ENCODE measurements at regions not wholly inside any gene's neighbourhood (a gene's known extent, or its start where the extent isn't known, plus 50 kb on each side); places are given as distances from the start of the nearest gene placed in this dataset.

DNA sequence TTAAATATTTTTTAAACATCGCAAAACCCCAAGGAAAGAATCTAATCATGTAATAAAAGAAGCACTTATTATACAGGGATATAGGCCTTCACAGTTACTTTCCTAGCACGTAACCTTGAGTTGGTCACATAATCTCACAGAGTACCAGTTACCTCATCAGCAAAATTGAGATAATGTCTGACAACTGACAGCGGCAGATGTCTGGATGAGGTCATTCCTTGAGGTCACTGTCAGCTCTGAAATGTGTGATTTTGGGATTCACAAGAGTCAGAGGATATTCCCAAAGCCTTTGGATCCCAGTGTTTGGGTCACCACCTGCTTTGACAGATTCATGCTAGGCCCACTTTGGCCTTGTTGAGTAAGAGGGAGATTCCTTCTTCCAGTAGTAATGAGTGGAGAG lies 151.4 kb upstream of the SEMA6D start:
- Histone ChIP-seq H3K27me3 (ENCODE audit: control insufficient read depth, insufficient read depth, low read length) (no peaks in the 10 kb centered on the region), H3K36me3 (ENCODE audit: control insufficient read depth, insufficient read depth, low read length) (no peaks in the 10 kb centered on the region), H3K4me1 (ENCODE audit: control insufficient read depth, insufficient read depth, low read length) (no peaks in the 10 kb centered on the region), H3K9ac (ENCODE audit: low read length) (no peak overlapping the region), H3K9me3 (ENCODE audit: control insufficient read depth, insufficient read depth, low read depth, low read length) (peaks cover 4% of the 10 kb centered on the region; the same call in 1 of the 2 replicates), H3K27ac (ENCODE audit: low read depth, low read length) (no peak overlapping the region), H3K4me3 (ENCODE audit: low read depth, low read length) (no peak overlapping the region)

DNA sequence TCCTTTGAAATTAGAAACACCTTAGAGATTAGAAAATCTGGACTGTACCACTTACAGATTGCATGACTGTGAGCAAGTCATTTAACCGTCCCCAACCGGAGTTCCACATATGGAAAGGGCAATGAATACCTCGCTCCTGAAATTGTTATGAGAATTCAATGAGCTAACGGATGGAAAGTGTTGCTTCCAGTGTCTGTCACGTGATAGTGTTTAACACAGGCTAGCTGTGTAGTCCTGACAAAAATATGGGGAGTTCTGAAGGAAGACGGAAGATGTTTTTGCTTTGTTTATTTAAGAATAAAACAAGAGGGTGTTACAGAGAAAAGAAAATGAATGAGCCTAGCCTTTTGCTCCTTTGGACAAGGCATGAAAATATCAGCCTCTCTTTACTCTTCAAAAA lies 150.7 kb upstream of the SEMA6D start:
- no peak overlapping the region for H3K27ac ChIP-seq (ENCODE audit: low read depth, low read length)
- H3K4me3 ChIP-seq (ENCODE audit: low read depth, low read length), result no peak overlapping the region
- no peaks in the 10 kb centered on the region for H3K4me1 ChIP-seq (ENCODE audit: control insufficient read depth, insufficient read depth, low read length)
- H3K9ac ChIP-seq (ENCODE audit: low read length), result no peak overlapping the region
- H3K9me3 ChIP-seq (ENCODE audit: control insufficient read depth, insufficient read depth, low read depth, low read length), result no peaks in the 10 kb centered on the region
- H3K27me3 ChIP-seq (ENCODE audit: control insufficient read depth, insufficient read depth, low read length), result no peaks in the 10 kb centered on the region
- no peaks in the 10 kb centered on the region for H3K36me3 ChIP-seq (ENCODE audit: control insufficient read depth, insufficient read depth, low read length)

DNA sequence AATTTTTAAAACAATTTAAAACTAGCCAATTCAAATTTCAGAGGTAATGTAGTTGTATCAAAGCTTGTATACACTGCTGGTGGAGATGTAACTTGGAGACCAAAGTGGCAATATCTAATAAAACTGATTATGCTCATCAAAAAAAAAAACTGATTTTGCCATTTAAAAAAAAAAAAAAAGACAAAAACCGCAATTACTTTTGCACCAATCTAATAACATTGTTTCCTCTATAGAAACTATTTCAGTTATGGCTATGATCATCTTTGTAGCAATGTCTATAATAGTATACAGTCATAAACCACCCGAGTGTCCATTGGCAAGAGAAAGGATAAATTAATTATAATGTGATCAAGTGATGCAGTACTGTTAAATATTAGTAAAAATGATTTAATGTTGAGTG lies 149.3 kb upstream of the SEMA6D start:
- Histone ChIP-seq H3K36me3 (ENCODE audit: control insufficient read depth, insufficient read depth, low read length) (no peaks in the 10 kb centered on the region), H3K9me3 (ENCODE audit: control insufficient read depth, insufficient read depth, low read depth, low read length) (no peaks in the 10 kb centered on the region), H3K4me3 (ENCODE audit: low read depth, low read length) (no peak overlapping the region), H3K9ac (ENCODE audit: low read length) (no peak overlapping the region), H3K27me3 (ENCODE audit: control insufficient read depth, insufficient read depth, low read length) (no peaks in the 10 kb centered on the region), H3K4me1 (ENCODE audit: control insufficient read depth, insufficient read depth, low read length) (no peaks in the 10 kb centered on the region), H3K27ac (ENCODE audit: low read depth, low read length) (no peak overlapping the region)

DNA sequence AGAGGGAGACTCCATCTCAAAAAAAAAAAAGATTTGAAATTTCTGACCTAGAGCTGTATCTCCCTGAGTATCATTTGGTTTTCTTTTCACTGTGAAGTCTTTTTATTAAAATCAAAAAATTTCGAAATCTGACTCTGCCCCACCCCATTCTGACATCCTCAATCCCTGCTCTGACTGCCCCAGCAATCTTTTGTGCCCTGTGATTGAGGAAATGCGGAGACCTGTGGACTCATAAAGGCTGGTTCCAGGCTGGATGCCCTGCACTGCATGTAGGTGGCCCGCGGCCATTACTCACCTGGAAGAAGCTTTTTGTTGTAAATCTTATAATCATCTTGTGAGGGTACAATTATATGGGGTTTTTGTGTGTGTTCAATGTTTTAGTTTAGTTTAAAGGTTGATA lies 147.3 kb upstream of the SEMA6D start:
- Histone ChIP-seq H3K36me3 (ENCODE audit: control insufficient read depth, insufficient read depth, low read length) (no peaks in the 10 kb centered on the region), H3K4me1 (ENCODE audit: control insufficient read depth, insufficient read depth, low read length) (peaks cover 2% of the 10 kb centered on the region; the same call in 1 of the 2 replicates), H3K9me3 (ENCODE audit: control insufficient read depth, insufficient read depth, low read depth, low read length) (no peaks in the 10 kb centered on the region), H3K27ac (ENCODE audit: low read depth, low read length) (no peak overlapping the region), H3K9ac (ENCODE audit: low read length) (no peak overlapping the region), H3K4me3 (ENCODE audit: low read depth, low read length) (no peak overlapping the region), H3K27me3 (ENCODE audit: control insufficient read depth, insufficient read depth, low read length) (no peaks in the 10 kb centered on the region)

DNA sequence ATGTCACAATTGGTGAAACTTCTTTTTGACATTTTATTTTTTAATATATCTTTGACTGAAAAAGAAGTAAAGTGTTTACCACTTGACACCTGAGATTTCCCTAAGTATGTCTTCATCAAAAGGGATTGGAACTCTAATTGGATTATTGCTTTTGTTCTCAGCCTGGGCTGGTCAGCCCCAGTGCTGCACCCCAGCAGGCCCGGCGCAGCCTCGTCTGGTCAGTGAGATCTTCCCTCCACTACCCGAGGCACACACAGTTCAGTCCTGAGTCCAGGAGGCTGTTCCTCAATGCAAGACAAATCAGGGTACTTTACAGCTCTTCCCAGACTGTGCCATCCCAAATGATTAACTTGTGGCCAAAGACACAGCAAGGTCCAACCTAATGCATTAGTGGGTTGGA lies 146.9 kb upstream of the SEMA6D start:
- Histone ChIP-seq H3K36me3 (ENCODE audit: control insufficient read depth, insufficient read depth, low read length) (no peaks in the 10 kb centered on the region), H3K27me3 (ENCODE audit: control insufficient read depth, insufficient read depth, low read length) (no peaks in the 10 kb centered on the region), H3K9me3 (ENCODE audit: control insufficient read depth, insufficient read depth, low read depth, low read length) (no peaks in the 10 kb centered on the region), H3K27ac (ENCODE audit: low read depth, low read length) (no peak overlapping the region), H3K9ac (ENCODE audit: low read length) (no peak overlapping the region), H3K4me3 (ENCODE audit: low read depth, low read length) (no peak overlapping the region), H3K4me1 (ENCODE audit: control insufficient read depth, insufficient read depth, low read length) (peaks cover 3% of the 10 kb centered on the region; the same call in 1 of the 2 replicates)

DNA sequence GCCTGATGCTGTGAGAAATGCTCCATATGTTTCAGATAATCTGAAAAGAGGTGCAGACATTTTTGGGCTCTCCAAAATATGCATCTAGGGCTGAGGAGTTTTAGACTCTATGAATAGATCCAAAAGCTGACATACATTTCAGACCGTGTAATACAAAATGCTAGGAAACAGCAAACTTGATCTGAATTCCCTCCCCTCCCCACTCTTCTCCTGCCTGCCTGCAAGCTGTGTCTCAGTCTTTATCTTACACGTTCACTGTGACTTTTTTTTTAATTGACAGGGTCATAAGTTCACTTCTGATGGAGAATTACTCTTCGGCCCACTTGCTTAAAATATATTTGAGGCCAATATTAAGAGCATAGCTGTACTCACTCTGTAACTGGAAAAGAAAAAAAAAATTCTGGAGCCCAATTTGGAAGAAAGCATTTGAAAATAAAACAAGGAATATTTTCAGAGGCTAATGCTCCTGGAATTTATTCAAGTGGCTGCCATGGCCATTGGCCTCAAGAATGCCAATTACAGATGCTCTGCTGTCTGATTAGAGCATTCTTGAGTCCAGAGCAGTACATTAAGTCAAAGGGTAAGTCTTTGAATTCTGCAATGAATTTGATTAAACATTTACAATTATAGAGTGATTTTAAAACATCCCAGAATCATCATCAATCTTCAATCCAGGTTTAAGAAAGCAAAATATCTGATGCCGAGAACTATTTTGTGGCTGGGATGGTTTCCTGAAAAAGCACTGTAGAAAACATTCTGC lies 146.2 kb upstream of the SEMA6D start:
- H3K27me3 ChIP-seq (ENCODE audit: control insufficient read depth, insufficient read depth, low read length), result no peaks in the 10 kb centered on the region
- peaks cover 3% of the 10 kb centered on the region; the same call in 1 of the 2 replicates for H3K4me1 ChIP-seq (ENCODE audit: control insufficient read depth, insufficient read depth, low read length)
- H3K27ac ChIP-seq (ENCODE audit: low read depth, low read length), result no peak overlapping the region
- no peak overlapping the region for H3K4me3 ChIP-seq (ENCODE audit: low read depth, low read length)
- H3K36me3 ChIP-seq (ENCODE audit: control insufficient read depth, insufficient read depth, low read length), result no peaks in the 10 kb centered on the region
- H3K9ac ChIP-seq (ENCODE audit: low read length), result no peak overlapping the region
- no peaks in the 10 kb centered on the region for H3K9me3 ChIP-seq (ENCODE audit: control insufficient read depth, insufficient read depth, low read depth, low read length)

DNA sequence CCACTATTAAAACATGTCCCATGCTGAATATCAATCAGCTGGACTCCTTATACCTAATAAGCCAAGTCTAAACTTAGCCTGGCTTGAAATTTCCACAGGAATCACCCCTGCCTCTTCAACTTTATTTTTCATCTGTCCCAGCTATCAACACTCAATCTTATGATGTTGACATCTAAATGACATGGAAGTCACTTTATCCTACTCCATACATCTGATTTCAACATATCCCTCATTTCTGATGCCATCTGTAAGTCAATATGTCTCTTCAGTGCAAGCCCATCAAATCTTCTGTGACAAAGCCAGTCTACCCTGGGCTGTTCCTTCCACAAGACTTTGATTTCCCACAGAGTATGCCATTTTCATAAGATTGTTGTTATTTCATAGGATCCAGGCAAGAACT lies 143.6 kb upstream of the SEMA6D start:
- Histone ChIP-seq H3K36me3 (ENCODE audit: control insufficient read depth, insufficient read depth, low read length) (no peaks in the 10 kb centered on the region), H3K9me3 (ENCODE audit: control insufficient read depth, insufficient read depth, low read depth, low read length) (no peaks in the 10 kb centered on the region), H3K4me3 (ENCODE audit: low read depth, low read length) (no peak overlapping the region), H3K27ac (ENCODE audit: low read depth, low read length) (no peak overlapping the region), H3K9ac (ENCODE audit: low read length) (no peak overlapping the region), H3K4me1 (ENCODE audit: control insufficient read depth, insufficient read depth, low read length) (peaks cover 3% of the 10 kb centered on the region; the same call in 1 of the 2 replicates), H3K27me3 (ENCODE audit: control insufficient read depth, insufficient read depth, low read length) (no peaks in the 10 kb centered on the region)

DNA sequence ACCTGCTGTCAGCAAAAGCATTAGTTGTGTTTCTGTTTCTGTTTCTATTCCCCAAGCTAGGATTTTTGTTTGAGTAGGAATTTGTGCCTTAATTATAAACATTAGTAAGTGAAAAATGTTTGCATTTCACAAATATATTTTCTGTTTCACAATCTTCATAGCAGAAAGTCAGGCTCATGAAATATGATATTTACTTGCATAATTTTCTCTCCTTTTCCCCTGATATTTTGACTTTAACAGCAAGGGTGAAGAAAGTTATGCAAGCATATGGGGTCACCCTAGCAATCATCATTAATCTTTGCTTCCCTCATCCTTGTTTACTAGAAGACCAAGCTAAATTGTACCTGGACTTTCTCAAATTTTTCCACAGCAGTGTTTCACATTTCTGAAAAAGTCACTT lies 140.3 kb upstream of the SEMA6D start:
- no peak overlapping the region for H3K27ac ChIP-seq (ENCODE audit: low read depth, low read length)

DNA sequence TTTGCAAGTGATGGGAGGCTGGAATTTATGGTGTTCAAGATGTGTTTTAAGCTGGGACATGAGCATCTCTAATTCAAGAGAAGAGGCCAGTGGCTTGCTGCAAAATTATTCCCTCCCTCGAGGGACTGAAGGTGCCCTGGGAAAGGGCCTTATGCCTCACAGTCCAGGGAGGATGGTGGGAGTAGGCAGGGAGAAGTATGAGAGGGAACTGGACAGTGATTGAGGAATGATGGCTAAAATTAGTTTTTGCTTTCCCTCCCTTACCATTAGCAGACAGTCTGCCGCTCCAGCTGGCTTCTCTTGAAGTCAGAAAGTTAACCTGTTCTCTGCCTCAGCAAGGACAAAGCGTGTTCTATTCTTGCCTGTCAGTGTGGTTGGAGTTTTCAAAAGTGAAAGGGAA lies 139.8 kb upstream of the SEMA6D start:
- Histone ChIP-seq H3K9ac (ENCODE audit: low read length) (no peak overlapping the region), H3K4me1 (ENCODE audit: control insufficient read depth, insufficient read depth, low read length) (peaks cover 10% of the 10 kb centered on the region), H3K27me3 (ENCODE audit: control insufficient read depth, insufficient read depth, low read length) (no peaks in the 10 kb centered on the region), H3K4me3 (ENCODE audit: low read depth, low read length) (no peak overlapping the region), H3K9me3 (ENCODE audit: control insufficient read depth, insufficient read depth, low read depth, low read length) (no peaks in the 10 kb centered on the region), H3K27ac (ENCODE audit: low read depth, low read length) (no peak overlapping the region), H3K36me3 (ENCODE audit: control insufficient read depth, insufficient read depth, low read length) (no peaks in the 10 kb centered on the region)

More for the DNA sequence above, 140.3 kb upstream of the SEMA6D start:
- Histone ChIP-seq H3K4me3 (ENCODE audit: low read depth, low read length) (no peak overlapping the region), H3K27me3 (ENCODE audit: control insufficient read depth, insufficient read depth, low read length) (no peaks in the 10 kb centered on the region), H3K9me3 (ENCODE audit: control insufficient read depth, insufficient read depth, low read depth, low read length) (no peaks in the 10 kb centered on the region), H3K4me1 (ENCODE audit: control insufficient read depth, insufficient read depth, low read length) (peaks cover 6% of the 10 kb centered on the region), H3K9ac (ENCODE audit: low read length) (no peak overlapping the region), H3K36me3 (ENCODE audit: control insufficient read depth, insufficient read depth, low read length) (no peaks in the 10 kb centered on the region)

DNA sequence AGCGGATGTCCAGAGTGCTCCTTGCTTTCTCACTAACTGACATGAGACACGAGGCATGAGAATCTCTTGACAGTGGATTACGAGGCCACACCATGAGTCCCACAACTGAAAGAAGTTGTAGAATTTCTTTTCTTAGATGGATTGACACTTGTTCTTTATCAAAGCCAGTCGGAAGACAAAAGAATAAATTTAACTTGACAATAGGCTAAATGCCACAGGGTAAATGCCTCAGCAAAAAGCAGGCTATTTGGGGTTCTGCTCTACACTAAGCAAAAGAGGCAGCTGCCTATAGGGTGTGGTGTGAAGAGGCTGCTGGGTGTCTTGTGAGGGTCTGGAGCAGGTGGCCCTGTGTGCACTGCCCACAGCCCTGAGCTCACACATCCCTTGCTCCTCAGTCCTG lies 135.1 kb upstream of the SEMA6D start:
- H3K9me3 ChIP-seq (ENCODE audit: control insufficient read depth, insufficient read depth, low read depth, low read length), result no peaks in the 10 kb centered on the region

DNA sequence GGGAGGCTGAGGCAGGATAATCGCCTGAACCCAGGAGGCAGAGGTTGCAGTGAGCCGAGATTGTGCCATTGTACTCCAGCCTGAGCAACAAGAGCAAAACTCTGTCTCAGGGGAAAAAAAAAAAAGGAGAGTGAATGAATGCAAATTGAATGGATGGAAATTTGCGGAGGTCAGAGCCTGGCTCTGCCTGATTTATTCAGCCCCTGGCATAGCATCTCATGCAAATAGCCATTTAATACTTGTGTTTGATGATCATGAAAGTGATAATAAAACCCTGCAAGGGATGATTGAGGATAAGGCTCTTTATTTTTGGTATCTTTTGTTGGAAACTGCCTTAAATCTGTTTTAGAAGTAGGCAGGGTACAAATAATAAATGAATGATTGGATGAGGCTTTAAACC lies 133.0 kb upstream of the SEMA6D start:
- Histone ChIP-seq H3K27ac (ENCODE audit: low read depth, low read length) (no peak overlapping the region), H3K27me3 (ENCODE audit: control insufficient read depth, insufficient read depth, low read length) (no peaks in the 10 kb centered on the region), H3K9me3 (ENCODE audit: control insufficient read depth, insufficient read depth, low read depth, low read length) (no peaks in the 10 kb centered on the region), H3K9ac (ENCODE audit: low read length) (no peak overlapping the region), H3K4me3 (ENCODE audit: low read depth, low read length) (no peak overlapping the region), H3K4me1 (ENCODE audit: control insufficient read depth, insufficient read depth, low read length) (peaks cover 21% of the 10 kb centered on the region), H3K36me3 (ENCODE audit: control insufficient read depth, insufficient read depth, low read length) (no peaks in the 10 kb centered on the region)

More for the DNA sequence above, 135.1 kb upstream of the SEMA6D start:
- H3K4me1 ChIP-seq (ENCODE audit: control insufficient read depth, insufficient read depth, low read length), result peaks cover 10% of the 10 kb centered on the region; the same call in 1 of the 2 replicates
- no peak overlapping the region for H3K9ac ChIP-seq (ENCODE audit: low read length)
- H3K4me3 ChIP-seq (ENCODE audit: low read depth, low read length), result no peak overlapping the region
- no peaks in the 10 kb centered on the region for H3K27me3 ChIP-seq (ENCODE audit: control insufficient read depth, insufficient read depth, low read length)
- H3K36me3 ChIP-seq (ENCODE audit: control insufficient read depth, insufficient read depth, low read length), result no peaks in the 10 kb centered on the region
- no peak overlapping the region for H3K27ac ChIP-seq (ENCODE audit: low read depth, low read length)

Data from HUES6 (cell line).